ENCODE measurements at regions not wholly inside any gene's neighbourhood (a gene's known extent, or its start where the extent isn't known, plus 50 kb on each side); places are given as distances from the start of the nearest gene placed in this dataset.
"Not testable (repeated sequence)": the region's sequence is repeated elsewhere in the genome, so short reads cannot be mapped to it uniquely, and the experiment has no call there.

DNA sequence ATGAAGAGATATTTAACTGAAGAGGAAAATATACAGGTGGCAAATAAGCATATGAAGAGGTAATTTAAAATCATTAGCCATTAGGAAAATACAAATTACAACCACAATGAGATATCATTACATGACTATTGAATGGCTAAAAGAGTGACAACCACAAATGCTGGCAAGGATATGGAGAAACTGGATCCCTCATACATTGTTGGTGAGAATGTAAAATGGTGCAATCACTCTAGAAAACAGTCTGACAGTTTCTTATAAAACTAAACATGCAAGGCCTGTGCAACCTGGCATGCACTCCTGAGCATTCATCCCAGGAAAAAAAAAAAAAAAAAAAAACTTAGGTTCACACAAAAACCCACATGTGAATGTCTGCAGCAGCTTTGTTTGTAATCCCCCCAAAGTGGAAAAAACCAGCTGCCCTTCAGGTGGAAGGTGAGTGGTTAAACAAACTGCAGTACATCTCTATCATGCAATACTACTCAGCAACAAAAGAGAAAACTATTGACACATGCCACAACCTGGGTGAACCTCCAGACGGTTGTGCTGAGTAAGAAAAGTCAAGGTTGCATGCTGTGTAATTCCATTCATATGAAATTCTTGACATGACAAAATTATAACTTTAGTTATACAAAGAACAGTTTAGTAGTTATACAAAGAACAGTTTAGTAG is 189.2 kb upstream of the IRF2BP2 start:
- not testable (repeated sequence) for H4K8ac ChIP-seq (replicated peaks; ENCODE audit: insufficient read length, low read depth, low read length); H2AFZ ChIP-seq (ENCODE audit: low read length); H2BK120ac ChIP-seq (ENCODE audit: low read depth, low read length, poor library complexity, severe bottlenecking); H2BK20ac ChIP-seq (ENCODE audit: low read depth, low read length, poor library complexity, severe bottlenecking); H2BK12ac ChIP-seq (ENCODE audit: insufficient read length, low read depth, low read length); H3K79me1 ChIP-seq (ENCODE audit: insufficient read depth, low read depth, low read length, poor library complexity, severe bottlenecking); H3K4me1 Mint-ChIP-seq; H3K4ac ChIP-seq (ENCODE audit: low read depth, low read length); H3K79me2 ChIP-seq (ENCODE audit: insufficient read depth, low read length); H3K9me3 Mint-ChIP-seq; H3K4me2 ChIP-seq (ENCODE audit: insufficient read depth, insufficient read length, low read length); H3K9ac ChIP-seq (ENCODE audit: extremely low read depth, insufficient read length, low read length); H3K36me3 Mint-ChIP-seq (ENCODE audit: insufficient read depth in 1 of 3, low read depth in 3 of 3); H3K56ac ChIP-seq (ENCODE audit: insufficient read length, low read depth, low read length); H3T11ph ChIP-seq (ENCODE audit: low read length); H3K27ac ChIP-seq (ENCODE audit: insufficient read length, low read depth, low read length); H4K91ac ChIP-seq (ENCODE audit: insufficient read length, low read depth, low read length); DNase-seq; H3K23ac ChIP-seq (ENCODE audit: insufficient read length, low read depth, low read length); H3K27ac Mint-ChIP-seq; H3K4me1 ChIP-seq (ENCODE audit: insufficient read depth, low read length); H2AK5ac ChIP-seq (ENCODE audit: insufficient read length, low read length); H3K23me2 ChIP-seq (ENCODE audit: insufficient read length, low read depth, low read length, poor library complexity, severe bottlenecking); H3K18ac ChIP-seq (ENCODE audit: insufficient read length, low read depth, low read length); H3K14ac ChIP-seq (ENCODE audit: insufficient read depth, low read length); H3K27me3 ChIP-seq (ENCODE audit: insufficient read depth, low read length); H4K20me1 ChIP-seq (ENCODE audit: control insufficient read depth, insufficient read depth, insufficient read length); H3K9me3 ChIP-seq (ENCODE audit: control insufficient read depth, low read depth, low read length); H2BK5ac ChIP-seq (ENCODE audit: insufficient read length, low read length); H3K4me3 Mint-ChIP-seq; H3K27me3 Mint-ChIP-seq (ENCODE audit: low read depth); H4K5ac ChIP-seq (ENCODE audit: insufficient read length, low read depth, low read length); H2BK15ac ChIP-seq (ENCODE audit: low read depth, low read length)
- no CpG with 5 or more reads among the region's 1 CpG for WGBS (ENCODE audit: extremely low coverage, insufficient read length, low lambda C conversion rate)

DNA sequence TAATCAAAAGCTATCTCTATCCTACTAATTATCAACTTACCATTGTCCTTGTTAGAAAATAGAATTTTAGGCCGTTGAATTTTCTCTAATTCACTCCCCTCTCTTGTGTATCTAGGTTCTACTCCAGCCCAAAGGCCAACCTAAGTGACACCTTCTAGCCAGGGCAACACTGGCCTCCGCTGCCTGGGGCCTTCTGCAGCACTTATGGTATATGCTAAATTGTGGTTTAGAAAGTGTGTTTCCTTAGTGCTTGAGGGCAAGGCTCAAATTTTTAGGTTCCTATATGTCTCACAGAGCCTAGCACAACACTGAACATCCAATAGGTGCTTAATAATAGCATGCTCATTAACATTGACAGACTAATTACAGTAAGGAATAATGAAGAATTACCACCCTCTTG is 187.2 kb upstream of the IRF2BP2 start:
- not testable (repeated sequence) for H3K23me2 ChIP-seq (ENCODE audit: insufficient read length, low read depth, low read length, poor library complexity, severe bottlenecking); H3K4me1 Mint-ChIP-seq; H2BK12ac ChIP-seq (ENCODE audit: insufficient read length, low read depth, low read length); H3K4me1 ChIP-seq (ENCODE audit: insufficient read depth, low read length); H3K4me3 Mint-ChIP-seq; H3K9me3 ChIP-seq (ENCODE audit: control insufficient read depth, low read depth, low read length); H3K14ac ChIP-seq (ENCODE audit: insufficient read depth, low read length); DNase-seq; H3K79me2 ChIP-seq (ENCODE audit: insufficient read depth, low read length); H3K27ac Mint-ChIP-seq; H3K27me3 ChIP-seq (ENCODE audit: insufficient read depth, low read length); H3T11ph ChIP-seq (ENCODE audit: low read length); H4K91ac ChIP-seq (ENCODE audit: insufficient read length, low read depth, low read length); H3K18ac ChIP-seq (ENCODE audit: insufficient read length, low read depth, low read length); H2AFZ ChIP-seq (ENCODE audit: low read length); H3K4me2 ChIP-seq (ENCODE audit: insufficient read depth, insufficient read length, low read length); H2AK5ac ChIP-seq (ENCODE audit: insufficient read length, low read length); H3K36me3 Mint-ChIP-seq (ENCODE audit: insufficient read depth in 1 of 3, low read depth in 3 of 3); H2BK20ac ChIP-seq (ENCODE audit: low read depth, low read length, poor library complexity, severe bottlenecking); H3K79me1 ChIP-seq (ENCODE audit: insufficient read depth, low read depth, low read length, poor library complexity, severe bottlenecking); H2BK120ac ChIP-seq (ENCODE audit: low read depth, low read length, poor library complexity, severe bottlenecking); H3K23ac ChIP-seq (ENCODE audit: insufficient read length, low read depth, low read length); H3K9me3 Mint-ChIP-seq; H4K5ac ChIP-seq (ENCODE audit: insufficient read length, low read depth, low read length); H2BK15ac ChIP-seq (ENCODE audit: low read depth, low read length); H3K9ac ChIP-seq (ENCODE audit: extremely low read depth, insufficient read length, low read length); H3K27me3 Mint-ChIP-seq (ENCODE audit: low read depth); H3K4ac ChIP-seq (ENCODE audit: low read depth, low read length); H3K56ac ChIP-seq (ENCODE audit: insufficient read length, low read depth, low read length); H4K8ac ChIP-seq (replicated peaks; ENCODE audit: insufficient read length, low read depth, low read length); H4K20me1 ChIP-seq (ENCODE audit: control insufficient read depth, insufficient read depth, insufficient read length); H3K27ac ChIP-seq (ENCODE audit: insufficient read length, low read depth, low read length); H2BK5ac ChIP-seq (ENCODE audit: insufficient read length, low read length)
- WGBS (ENCODE audit: extremely low coverage, insufficient read length, low lambda C conversion rate): no CpG with 5 or more reads among the region's 2 CpGs

Data from H9 (cell line).